ENCODE measurements at regions not wholly inside any gene's neighbourhood (a gene's known extent, or its start where the extent isn't known, plus 50 kb on each side); places are given as distances from the start of the nearest gene placed in this dataset.

DNA sequence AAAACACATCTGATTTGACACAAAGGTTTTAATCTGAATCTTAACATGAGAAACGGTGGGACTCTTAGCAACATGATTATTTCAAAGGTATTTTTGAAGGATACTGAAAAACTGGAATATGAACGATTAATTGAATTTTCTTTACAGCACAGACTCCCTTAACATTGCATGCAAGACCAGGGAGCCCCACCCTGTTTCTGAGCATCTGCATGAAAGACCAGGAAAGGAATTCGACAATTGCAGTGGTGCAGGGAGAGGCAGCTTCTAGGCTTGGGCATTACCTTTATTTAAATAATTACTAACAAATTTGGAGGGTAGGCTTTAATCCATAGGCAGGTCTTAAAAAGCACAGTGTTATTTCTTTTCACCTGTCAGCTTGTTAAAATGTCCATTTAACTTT, 240.6 kb upstream of the TOPAZ1 start:
- no peak for TF ChIP-seq CTCF (IDR thresholded peaks at IDR 0.05)

GRCh38 chr3:44003801-44004200, 237.9 kb upstream of the TOPAZ1 start:
- TF ChIP-seq CTCF (IDR thresholded peaks at IDR 0.05): no peak

- no peak for TF ChIP-seq CTCF (IDR thresholded peaks at IDR 0.05)
These were observed 230.0 kb upstream of the TOPAZ1 start for GRCh38 chr3:44011680-44012079.

- no peak for TF ChIP-seq CTCF (IDR thresholded peaks at IDR 0.05)
These were observed 229.4 kb upstream of the TOPAZ1 start for GRCh38 chr3:44012160-44012899.

DNA sequence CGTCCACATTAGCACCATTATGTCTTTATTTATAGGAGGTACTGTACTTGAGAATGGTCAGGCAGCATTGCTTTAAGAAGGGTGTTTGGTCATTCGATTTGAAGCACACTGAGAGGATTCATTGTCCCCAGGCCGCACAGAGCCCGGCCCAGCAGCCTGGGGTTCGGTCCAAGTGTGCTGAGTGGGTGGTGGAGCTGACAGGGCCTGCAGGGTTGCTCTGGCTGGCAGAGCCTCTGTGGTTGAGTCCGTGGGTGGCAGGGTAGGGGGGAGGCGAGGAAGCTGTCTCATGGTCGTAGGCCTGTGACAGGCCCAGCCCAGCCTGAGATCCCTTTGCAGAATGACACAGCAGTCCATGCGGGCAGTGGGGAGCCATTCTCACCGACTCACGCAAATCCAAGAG, 227.7 kb upstream of the TOPAZ1 start:
- TF ChIP-seq CTCF (IDR thresholded peaks at IDR 0.05): no peak

- no peak for TF ChIP-seq CTCF (IDR thresholded peaks at IDR 0.05)
These were observed 226.5 kb upstream of the TOPAZ1 start for GRCh38 chr3:44015170-44015569.

DNA sequence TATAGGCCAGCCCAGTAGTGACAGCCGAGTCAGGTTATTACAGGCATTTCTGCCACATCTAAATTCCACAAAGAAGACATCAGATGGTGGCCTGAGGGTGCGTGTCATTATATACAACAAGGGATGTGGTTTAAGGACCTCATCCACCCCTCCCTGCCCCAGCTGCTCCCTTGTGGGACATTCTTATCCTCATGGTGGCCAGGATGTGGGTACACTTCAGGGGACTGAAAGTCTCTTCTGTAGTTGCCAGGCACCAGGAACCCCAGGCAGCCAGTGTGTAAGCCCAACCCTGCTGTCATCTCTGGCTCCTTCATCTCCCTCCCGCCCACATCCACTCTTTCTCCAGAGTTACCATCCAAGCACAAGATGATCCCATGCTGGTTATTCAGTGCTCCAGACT, 224.9 kb upstream of the TOPAZ1 start:
- TF ChIP-seq CTCF (IDR thresholded peaks at IDR 0.05): no peak

- no peak for TF ChIP-seq CTCF (IDR thresholded peaks at IDR 0.05)
These were observed 222.8 kb upstream of the TOPAZ1 start for GRCh38 chr3:44018926-44019325.
